Glomerular endothelial cell (primary cell): ENCODE measurements at regions not wholly inside any gene's neighbourhood (a gene's known extent, or its start where the extent isn't known, plus 50 kb on each side); places are given as distances from the start of the nearest gene placed in this dataset.

Experiments used
- DNase-seq: peaks from one replicate; pipeline ENCODE4 v3.0.0-alpha.2; 2011; ENCODE audit warnings: low read depth, low spot score; ENCODE audit errors: extremely low read depth

DNA sequence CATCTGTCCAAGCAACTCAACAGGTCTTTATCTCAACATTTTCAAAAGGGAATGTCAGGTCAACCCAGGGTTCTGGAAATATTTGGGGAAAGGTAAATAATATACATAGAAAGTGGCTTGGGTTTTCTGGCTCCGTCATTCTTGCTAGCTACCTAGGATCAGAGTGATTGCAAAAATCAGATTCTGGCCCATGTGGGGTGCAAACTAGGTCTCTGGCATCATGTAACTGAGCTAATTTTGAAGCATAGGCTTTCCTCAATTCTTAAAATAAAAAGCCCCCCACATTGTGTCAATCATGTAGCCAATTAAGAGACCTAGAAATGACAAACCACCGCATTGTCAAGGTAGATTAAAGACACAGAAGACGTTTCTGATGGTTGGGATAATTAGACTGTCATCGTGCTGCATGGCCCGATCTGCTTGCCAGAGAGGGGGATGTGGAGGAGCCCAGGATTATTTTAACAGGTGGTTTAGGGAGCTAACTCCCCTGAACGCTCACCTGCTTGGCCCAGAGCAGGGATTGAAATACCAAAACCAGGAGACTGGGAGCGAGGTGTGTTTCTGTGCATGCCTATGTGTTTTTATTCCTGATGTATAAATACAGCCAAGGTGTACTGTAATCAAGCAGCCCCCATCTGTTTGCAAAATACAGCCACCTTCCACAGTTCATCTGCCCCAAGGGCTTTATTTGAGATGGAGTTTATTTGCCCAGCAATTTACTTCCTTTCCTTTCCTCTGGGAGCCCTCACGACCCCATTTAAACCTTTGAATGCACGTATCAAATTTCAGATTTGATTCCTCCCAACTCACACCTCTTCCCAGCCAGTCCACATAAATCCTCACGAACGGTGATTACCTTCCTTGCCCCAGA is 189.5 kb downstream of the TTC8 start:
- no peak for DNase-seq

DNA sequence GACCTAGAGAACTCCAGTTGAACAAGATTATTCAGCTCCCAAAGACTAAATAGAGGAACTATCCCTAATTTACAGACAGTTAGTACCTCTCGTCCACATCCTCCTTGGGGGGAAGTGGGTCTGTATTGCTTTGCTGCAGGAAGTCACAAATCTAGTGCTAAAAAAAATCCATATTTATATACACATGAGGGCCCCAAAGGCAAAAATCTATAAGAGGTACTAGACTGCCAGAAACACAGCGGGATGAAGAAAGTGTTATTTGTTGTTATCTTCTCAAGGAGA is 190.1 kb downstream of the TTC8 start:
- no peak for DNase-seq

DNA sequence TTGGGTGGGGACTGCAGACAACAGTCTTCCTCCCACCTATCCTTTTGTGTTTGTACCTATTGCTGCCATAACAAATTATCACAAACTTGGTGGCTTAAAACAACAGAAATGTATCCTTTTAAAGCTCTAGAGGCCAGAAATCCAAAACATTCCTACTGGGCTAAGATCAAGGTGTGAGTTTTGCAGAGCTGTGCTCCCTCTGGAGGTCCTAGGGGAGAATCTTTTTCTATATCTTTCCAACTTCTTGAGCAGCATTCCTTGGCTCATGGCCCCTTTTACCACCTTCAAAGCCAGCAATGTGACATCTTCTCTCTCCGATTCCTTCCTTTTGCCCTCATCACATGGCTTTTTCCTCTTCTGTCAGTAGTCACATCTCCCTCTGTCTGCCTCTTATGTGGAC is 190.6 kb downstream of the TTC8 start:
- DNase-seq, result no peak

DNA sequence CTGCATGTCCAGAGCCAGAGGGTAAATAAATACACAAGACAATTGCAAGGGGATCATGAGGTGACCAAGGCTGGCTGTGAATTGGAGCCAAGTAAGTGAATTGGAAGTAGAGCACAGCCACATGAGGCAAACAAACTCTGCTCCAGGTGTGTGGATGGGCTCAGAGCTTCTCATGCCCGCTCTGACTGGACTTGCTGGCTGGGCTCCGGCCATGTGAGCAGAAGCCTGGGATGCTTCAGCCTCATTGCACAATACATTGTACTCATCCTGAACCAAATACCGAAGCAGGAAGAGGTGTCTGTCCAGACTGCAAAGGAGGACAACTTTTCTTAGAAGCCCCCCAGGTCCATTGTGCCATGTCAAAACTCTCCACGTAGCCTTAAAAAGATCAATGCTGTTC is 193.0 kb downstream of the TTC8 start:
- no peak for DNase-seq

DNA sequence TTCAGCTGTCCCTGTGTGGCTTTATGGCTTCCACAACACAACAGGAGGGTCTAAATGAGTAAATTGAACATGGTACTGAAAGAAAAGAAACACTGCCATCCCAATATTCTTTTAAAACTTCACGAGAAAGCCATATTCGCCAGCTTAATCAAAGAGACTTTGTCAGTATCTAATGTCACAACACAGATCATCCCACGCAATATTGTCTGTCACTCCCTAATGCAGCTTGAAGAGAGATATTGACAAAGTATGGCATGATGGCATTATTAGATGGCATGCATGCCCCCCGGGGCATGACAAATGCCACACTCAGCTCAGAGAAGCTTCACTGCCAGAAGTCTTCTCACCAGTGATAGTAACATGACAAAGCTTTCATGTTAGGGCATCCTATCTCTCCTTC is 197.8 kb downstream of the TTC8 start:
- no peak for DNase-seq

DNA sequence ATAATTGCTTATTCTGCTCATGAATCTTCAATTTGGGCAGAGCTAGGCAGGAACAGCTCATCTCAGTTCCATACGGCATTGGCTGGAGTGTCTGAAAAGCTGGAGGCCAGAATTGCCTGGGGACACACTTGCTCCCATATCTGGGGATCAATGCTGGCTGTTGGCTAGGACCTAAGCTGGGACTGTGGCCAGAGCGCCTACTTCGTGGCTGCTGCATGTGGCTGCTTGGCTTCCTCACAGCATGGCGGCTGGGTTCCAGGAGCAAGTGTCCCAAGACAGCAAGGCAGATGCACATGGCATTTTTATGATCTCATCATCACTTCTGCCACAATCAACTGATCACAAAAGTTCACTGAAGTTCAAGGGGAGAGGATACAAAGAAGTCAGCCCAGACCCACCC is 200.2 kb downstream of the TTC8 start:
- DNase-seq, result no peak

DNA sequence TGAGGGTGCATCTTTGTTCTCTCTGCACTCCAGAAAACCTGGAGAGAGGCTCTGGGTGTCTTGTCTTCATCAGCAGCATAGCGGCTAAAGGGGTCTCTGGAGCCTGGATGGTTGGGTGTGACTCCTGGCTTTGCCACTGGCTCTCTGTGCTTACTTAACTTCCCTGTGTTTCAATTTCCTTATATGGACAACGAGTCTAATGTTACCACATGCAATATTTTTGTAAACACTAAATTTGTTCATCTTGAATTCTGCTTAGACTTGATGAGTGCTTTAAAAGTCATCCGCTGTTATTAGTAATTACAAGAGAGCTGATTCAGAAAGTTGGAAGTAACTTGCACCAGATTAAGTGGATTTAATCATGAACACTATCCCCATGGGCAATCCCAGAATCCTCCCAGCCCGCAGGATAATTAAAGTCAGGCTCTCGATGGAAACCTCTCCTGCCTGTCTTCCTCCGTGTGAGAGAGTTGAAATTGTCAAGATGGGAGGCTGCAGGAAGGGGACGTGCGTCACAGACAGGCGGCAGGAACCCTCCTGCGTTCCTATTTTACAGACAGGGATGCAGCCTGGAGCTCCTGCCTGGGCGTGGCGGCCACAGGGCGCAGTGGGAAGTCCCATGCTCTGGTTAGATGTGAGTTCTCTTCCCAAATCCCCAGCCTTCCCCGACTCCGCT is 201.2 kb downstream of the TTC8 start:
- DNase-seq, result no peak

DNA sequence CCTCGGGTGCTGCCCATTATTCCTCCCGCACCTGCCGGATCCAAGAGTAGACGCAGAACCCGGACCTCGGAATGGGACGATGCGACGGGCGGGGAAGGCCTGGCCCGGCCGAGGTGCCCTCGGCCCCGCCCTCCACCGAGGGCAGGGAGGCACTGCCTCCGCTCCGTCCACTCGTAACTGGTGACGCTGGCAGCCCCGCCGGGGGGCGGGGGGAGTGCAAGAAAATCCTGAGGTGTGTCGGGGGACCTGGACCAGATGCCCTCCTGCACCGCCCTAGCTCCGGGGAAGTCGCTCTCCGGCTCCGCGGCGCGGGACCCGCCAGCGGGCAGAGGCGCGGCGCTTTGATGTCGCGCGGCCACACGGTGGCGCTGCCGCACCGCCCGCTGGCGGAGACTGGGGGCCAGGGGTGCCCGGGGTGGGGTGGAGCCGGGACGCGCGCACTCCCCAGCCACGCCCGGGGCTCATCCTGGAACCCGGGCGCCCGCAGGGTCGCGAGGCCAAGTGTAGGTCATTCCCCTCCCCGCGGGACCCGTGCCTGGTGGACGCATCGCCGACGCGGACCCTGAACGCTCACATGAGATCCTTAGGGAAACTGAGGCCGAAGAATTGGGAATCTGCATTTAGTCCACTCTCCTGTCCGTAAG is 202.8 kb downstream of the TTC8 start:
- DNase-seq, result no peak

DNA sequence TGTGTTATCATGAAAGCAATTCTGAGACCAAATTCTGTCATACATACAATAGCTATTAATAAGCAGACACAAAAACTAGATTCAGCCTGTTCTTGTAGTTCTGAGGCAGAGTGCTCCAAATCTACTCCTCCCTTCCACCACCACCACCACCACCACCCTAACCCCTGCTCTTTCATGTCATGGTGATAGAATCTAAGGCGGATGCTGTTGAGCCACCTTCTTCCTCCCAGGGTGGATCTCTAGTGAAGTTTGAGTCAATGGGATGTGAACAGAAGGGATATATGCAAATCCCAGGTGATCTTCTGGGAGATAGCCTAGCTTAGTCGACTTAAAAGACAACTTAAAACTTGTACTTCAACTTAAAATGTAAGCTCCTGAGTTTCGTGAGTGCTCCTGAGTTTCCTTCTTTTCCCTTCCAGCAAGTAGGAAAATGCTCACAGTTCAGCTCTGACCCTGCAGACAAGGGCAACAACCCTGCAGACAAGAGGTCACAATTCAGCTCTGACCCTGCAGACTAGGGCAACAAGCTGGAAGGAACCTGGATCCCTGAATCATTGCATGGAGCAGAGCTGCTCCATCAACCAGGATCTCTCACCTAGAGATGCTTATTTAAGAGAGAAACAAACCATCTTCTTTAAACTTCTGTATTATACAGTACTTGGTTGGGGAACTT is 204.1 kb downstream of the TTC8 start:
- no peak for DNase-seq

DNA sequence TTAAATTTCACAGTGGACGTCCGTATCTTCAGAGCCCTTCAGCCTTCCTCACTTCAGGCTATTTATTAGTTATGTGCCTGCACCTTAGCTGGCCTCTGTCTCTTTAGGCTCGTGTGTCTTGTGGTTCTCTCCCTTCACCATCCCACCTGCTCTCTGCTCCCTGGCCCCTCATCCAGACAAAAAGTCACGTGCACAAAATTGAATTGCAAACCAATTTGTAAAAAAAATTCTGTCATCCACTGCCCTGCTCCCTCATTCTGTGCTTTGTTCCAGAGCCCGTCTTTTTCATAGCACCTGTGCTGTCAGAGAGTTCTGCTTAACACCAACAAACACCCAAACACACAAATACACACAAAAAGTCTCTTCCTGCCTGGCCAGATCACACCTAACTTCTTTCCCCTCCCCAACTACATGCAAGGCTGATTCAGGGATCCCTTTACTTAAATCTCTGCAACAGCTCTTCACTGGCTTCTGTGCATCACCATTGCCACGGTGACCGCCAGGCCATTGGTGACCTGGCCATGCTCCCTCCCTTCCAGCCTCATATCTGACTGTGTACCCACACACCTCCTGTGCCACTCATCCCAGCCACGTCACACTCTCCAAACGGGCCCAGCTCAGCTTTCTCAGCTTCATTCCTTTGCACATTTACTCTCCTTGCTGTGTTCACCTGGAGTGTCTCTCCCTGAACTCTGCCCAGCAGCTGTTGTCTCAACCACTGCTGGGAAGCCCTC is 205.7 kb downstream of the TTC8 start:
- DNase-seq, result no peak

DNA sequence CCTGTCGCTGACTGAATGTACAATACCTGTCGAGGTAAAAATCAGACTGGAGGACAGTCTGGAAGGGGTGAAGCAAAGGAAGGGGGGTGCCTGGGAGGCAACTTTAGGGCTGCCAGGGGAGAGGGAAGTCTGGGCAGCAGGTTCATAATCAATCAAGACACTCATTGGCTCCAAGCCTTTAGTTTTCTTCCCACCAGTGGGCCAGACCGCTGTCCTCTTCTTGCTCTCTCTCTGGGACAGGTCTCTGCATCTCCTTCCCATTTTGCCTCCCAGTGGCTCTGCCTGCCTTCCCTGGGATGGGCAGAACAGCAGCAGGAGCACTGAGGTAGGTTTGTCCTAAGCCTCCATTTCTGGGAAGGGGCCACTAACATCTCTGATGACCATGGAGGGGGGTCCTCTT is 206.5 kb downstream of the TTC8 start:
- no peak for DNase-seq

DNA sequence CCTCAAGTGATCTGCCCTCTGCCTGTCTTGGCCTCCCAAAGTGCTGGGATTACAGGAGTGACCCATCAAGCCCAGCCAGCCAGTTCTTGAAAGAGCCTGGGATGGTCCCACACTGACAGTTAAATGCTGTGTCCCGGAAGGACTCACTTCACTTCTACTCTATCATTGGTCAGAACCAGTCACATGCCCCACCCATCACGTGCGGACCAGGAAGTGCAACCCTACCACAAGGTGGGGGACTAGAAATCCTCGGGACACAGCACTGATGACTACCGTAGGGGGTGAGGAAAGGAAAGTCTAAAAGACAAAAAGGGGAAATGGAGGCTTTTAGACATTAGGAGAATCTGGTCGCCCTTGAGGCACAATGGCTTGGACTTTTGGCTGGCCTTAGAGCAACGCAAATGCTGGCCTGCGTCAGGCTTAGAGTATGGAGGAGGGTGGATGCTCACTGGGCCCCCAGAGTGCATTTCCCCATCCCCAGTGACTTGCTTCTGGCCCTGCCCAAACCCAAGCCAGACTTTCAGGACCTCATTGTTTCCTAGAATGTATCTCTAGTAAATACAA is 207.7 kb downstream of the TTC8 start:
- no peak for DNase-seq

DNA sequence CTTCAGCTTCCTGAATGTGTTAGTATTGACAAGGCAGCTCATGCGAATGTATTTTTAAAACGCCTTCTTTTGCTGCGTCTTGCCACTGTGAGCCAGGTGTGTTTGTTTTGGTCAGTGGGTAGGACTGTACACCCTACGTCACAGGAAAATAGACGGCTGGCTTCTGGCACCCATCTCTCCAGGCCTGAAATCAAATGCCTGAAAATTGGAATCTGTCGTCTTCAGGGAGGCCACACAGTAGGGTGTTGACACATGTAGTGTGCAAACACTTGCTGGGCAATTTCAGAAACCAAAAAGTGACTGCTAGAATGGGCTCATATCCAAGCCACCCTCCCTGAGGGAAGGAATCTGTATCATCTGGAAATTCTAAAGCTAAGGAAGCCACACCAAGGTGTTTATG is 209.3 kb downstream of the TTC8 start:
- no peak for DNase-seq

DNA sequence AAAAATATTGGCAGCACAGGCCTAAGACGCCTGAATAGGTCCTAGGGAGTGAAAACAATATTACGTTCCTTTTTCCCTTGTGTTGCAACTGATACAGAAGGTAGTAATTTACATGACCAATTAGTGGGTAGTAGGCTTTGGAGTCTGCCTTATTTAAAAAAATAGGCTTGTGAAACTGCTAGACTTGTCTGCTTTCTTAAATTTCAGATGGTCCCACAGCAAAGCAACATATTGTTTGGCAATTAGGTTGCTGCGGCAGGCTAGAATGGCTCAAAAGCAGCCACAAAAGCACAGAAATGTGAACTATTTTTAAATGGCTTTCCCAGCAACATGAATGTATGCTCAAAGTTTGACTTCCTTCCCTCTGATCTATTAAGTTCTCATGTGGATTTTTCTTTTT is 211.9 kb downstream of the TTC8 start:
- DNase-seq, result no peak

DNA sequence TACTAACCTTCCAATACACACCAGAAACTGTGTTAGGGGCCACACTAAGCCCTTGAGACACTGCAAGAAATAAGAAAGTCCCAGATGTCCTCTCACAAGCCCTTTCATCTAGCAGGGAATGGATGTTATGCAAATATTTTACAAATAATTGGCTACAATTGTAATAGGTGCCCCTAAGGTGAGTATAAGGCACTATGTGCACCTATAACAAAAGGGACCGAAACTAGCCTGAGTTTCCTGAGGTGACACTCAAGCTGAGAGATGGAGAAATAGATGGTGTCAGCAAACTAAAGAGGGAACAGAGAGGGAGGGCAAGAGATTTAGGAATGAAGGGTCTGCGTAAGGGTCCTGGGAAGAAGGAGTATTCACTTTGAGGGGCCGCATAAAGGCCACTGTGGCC is 212.6 kb downstream of the TTC8 start:
- no peak for DNase-seq

DNA sequence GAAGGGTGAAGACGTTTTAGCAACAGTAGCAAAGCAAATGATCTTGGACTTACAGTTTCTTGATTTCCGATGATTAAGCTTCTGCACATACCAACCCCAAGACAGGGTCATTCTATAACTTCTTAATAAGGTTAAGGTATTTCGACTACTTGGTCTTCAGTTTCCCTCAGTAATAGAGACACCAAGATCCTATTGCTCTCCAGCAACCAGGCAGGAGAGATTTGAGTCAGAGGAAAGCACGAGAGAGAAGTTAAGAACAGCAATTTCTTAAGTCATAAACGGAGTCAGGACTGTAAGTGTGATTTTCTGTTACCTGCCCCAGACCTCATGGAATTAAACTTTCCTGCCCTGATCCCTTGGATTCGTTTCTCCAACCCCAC is 215.6 kb downstream of the TTC8 start:
- DNase-seq, result no peak

DNA sequence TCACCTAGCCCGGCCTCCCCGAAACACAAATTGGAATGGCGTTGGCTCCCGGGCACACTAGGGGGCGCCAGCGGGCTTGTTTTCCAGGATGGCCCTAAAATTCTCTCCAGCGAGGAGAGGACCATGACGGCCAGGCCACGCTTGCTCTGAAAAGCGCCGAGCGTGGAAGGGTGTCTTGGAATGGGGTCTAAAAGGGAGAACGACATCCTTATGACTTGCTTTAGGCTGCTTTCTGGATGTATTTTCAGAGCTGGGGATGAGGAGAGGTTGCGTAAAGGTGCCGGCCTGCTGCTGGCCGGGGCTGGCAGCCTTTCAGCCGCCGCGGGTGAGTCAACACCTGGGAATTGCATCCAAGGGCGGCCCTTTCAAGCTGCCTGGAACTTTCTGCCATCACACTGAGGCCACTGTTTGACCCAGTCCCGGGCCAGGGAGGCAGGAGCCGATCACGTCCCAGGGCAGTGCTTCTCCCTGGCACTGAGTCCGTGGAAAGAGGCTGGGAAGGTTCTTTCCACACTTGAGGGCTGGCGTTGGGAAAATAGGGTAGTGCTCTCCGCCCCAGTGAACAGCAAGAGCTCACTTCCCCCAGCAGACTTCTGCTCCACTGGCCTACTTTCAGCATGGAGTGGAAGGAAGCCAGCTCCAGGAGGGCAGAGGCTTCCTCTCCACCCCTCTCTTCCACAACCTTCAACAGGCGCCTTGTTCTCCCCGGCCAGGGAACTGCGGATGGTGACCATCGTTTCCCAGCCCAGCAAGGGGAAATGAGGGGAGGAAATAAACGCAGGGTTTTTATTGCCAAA is 216.2 kb downstream of the TTC8 start:
- DNase-seq, result peak; percentile 44

DNA sequence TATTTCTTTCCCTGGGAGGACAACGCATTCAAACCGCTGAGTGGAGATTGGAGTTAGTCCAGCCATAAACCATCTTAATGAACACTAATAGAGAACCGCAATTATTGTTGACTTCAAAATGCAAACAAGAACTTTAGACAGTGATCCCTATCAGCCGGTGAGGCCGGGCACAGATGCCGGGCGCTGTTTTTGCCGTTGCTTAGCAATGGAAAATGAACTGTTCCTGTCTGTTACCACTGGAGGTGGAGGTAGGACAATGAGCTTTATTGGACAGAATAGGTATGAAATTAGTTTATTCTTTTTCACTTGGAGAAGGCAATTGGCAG is 216.8 kb downstream of the TTC8 start:
- DNase-seq, result no peak

DNA sequence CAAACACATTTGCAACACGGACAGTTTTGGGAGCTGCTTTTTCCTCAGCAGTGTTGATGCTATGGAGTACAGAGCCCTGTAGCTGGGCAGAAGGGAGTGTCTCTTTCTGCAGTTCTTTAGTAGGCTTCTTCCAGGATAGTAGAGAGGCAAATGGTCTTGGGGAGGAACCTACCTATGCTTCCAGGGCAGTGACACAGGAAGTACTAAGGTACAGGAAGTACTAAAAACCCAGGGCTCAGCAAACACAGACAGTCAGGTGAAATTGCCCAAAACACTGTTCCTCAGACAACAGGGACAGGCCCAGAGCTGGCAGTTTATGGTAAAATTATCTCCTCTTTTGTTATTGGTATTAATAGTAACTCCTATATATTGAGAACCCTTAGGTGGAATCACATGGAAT is 217.6 kb downstream of the TTC8 start:
- no peak for DNase-seq

DNA sequence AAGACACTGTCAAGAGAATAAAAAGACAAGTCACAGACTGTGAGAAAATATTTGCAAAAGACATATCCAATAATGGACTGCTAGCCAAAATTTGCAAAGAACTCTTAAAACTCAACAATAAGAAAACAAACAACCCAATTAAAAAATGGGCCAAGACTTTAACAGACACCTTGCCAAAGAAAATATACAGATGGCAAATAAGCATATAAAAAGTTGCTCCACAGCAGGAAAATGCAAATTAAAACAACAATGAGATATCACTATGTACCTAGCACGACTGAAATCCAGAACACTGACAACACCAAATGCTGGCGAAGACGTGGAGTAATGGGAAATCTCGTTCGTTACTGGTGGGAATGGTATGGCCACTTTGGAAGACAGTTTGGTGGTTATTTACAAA is 228.9 kb downstream of the TTC8 start:
- DNase-seq, result no peak
